ENCODE measurements at regions not wholly inside any gene's neighbourhood (a gene's known extent, or its start where the extent isn't known, plus 50 kb on each side); places are given as distances from the start of the nearest gene placed in this dataset.

DNA sequence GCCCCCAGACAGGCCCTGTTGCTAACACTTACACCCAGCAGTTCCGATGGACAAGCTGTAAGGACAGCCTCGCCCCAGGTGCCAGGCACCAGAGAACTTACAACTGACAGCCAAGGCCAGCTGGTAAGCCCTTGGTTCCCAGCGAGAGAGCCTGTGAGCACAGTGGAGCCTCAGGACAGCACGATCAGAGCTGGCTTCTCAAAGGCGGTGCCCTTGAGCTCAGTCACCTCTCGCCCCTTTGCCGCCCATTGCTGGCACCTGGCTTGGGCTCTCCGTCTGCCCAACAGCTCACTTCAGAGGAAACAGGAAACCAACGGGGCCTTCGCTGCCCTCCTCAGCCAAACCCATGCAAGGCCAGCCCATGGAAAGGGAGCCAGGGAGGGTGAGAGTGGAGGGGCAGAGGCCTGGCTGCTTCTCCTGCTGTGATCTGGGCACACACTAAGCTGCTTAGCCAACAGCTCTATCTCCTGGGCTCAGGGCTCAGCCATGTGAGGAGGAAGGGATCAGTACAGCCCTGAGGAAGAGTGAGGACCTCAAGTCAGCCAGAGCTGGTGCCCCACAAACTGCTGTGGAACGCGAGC lies 98.5 kb downstream of the SINHCAF start:
- TF ChIP-seq, protein P1, sequence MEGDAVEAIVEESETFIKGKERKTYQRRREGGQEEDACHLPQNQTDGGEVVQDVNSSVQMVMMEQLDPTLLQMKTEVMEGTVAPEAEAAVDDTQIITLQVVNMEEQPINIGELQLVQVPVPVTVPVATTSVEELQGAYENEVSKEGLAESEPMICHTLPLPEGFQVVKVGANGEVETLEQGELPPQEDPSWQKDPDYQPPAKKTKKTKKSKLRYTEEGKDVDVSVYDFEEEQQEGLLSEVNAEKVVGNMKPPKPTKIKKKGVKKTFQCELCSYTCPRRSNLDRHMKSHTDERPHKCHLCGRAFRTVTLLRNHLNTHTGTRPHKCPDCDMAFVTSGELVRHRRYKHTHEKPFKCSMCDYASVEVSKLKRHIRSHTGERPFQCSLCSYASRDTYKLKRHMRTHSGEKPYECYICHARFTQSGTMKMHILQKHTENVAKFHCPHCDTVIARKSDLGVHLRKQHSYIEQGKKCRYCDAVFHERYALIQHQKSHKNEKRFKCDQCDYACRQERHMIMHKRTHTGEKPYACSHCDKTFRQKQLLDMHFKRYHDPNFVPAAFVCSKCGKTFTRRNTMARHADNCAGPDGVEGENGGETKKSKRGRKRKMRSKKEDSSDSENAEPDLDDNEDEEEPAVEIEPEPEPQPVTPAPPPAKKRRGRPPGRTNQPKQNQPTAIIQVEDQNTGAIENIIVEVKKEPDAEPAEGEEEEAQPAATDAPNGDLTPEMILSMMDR (conservative IDR thresholded peaks at IDR 0.05 in 1 of 2, IDR thresholded peaks at IDR 0.05 in 1 of 2; ENCODE audit: extremely low read depth in 1 of 2, insufficient read depth in 1 of 2, low read depth in 1 of 2, low read length in 2 of 2), result no peak
- no peak for TF ChIP-seq EZH2 (IDR thresholded peaks at IDR 0.05; ENCODE audit: borderline replicate concordance, low read length)

Measured in mammary epithelial cell (primary cell).